H1 (cell line): ENCODE measurements at regions not wholly inside any gene's neighbourhood (a gene's known extent, or its start where the extent isn't known, plus 50 kb on each side); places are given as distances from the start of the nearest gene placed in this dataset.

Experiments
- CHD1 ChIP-seq: IDR thresholded peaks from 2 replicates; pipeline ENCODE4 v1.6.1; 2012; ENCODE audit warnings: low read depth, low read length, improper control_type of control experiment
- CHD2 ChIP-seq: IDR thresholded peaks from 2 replicates; pipeline ENCODE4 v1.6.1; 2012; ENCODE audit warnings: low read length, improper control_type of control experiment
- GABPA ChIP-seq: IDR thresholded peaks from 2 replicates; pipeline ENCODE4 v1.6.1; 2011; ENCODE audit warnings: mild to moderate bottlenecking, low read length, moderate library complexity, borderline replicate concordance; ENCODE audit not compliant: insufficient read depth
- NANOG ChIP-seq: IDR thresholded peaks from 2 replicates; pipeline ENCODE4 v1.6.1; 2011; ENCODE audit warnings: low read length, low read depth, mild to moderate bottlenecking, inconsistent platforms; ENCODE audit not compliant: insufficient read depth, poor library complexity, severe bottlenecking
- POU5F1 ChIP-seq: IDR thresholded peaks from 2 replicates; pipeline ENCODE4 v1.6.1; 2011; ENCODE audit warnings: low read depth, mild to moderate bottlenecking, low read length, moderate library complexity
- RXRA ChIP-seq: IDR thresholded peaks from 2 replicates; pipeline ENCODE4 v1.6.1; 2011; ENCODE audit warnings: low read depth, mild to moderate bottlenecking, low read length, moderate library complexity; ENCODE audit not compliant: insufficient read depth
- SIRT6 ChIP-seq: IDR thresholded peaks from one replicate; pipeline ENCODE4 v1.7.1; 2012; ENCODE audit warnings: low read length, inconsistent platforms
- SRF ChIP-seq: IDR thresholded peaks from 2 replicates; pipeline ENCODE4 v1.6.1; 2011; ENCODE audit warnings: mild to moderate bottlenecking, low read depth, low read length, moderate library complexity
- ZNF274 ChIP-seq: IDR thresholded peaks from 2 replicates; pipeline ENCODE4 v1.7.0; 2012; ENCODE audit warnings: low read length, borderline replicate concordance; ENCODE audit errors: extremely low read depth
- TF ChIP-seq, protein P1 (sequence below): fragments of 300-600 bp; sonication (generic); IDR thresholded peaks from 2 replicates; pipeline ENCODE4 v1.7.1; 2012; ENCODE audit warnings: low read length, moderate library complexity, mild to moderate bottlenecking, inconsistent platforms; ENCODE audit not compliant: insufficient replicate concordance
- TF ChIP-seq, protein P2 (sequence below): IDR thresholded peaks from 2 replicates; pipeline ENCODE4 v1.6.1; 2012; ENCODE audit warnings: inconsistent platforms

DNA sequence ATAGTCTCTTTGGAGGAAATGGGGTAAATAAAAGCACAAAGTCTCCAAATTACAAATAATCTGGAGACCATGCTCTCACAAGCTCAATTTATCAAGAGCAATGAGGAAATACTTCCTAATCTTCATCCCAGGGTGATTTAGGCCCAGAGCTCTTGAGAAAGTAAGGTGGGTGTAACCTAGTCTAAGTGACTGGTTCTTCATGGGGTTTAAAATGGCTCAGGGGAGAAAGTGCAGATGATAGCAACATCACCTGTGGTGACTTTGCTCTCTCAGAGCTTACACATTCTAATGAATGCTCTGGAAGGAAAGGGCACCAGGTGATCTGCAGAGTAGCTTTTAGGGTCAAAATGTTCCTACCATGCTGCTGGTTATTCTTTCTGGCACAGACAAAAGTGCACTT is 118.4 kb upstream of the TP63 start (continued):
- TF ChIP-seq SIRT6 = no peak
- no peak for TF ChIP-seq NANOG
- TF ChIP-seq ZNF274 = no peak
- TF ChIP-seq POU5F1 = no peak
- no peak for TF ChIP-seq SRF
- TF ChIP-seq, protein P1, sequence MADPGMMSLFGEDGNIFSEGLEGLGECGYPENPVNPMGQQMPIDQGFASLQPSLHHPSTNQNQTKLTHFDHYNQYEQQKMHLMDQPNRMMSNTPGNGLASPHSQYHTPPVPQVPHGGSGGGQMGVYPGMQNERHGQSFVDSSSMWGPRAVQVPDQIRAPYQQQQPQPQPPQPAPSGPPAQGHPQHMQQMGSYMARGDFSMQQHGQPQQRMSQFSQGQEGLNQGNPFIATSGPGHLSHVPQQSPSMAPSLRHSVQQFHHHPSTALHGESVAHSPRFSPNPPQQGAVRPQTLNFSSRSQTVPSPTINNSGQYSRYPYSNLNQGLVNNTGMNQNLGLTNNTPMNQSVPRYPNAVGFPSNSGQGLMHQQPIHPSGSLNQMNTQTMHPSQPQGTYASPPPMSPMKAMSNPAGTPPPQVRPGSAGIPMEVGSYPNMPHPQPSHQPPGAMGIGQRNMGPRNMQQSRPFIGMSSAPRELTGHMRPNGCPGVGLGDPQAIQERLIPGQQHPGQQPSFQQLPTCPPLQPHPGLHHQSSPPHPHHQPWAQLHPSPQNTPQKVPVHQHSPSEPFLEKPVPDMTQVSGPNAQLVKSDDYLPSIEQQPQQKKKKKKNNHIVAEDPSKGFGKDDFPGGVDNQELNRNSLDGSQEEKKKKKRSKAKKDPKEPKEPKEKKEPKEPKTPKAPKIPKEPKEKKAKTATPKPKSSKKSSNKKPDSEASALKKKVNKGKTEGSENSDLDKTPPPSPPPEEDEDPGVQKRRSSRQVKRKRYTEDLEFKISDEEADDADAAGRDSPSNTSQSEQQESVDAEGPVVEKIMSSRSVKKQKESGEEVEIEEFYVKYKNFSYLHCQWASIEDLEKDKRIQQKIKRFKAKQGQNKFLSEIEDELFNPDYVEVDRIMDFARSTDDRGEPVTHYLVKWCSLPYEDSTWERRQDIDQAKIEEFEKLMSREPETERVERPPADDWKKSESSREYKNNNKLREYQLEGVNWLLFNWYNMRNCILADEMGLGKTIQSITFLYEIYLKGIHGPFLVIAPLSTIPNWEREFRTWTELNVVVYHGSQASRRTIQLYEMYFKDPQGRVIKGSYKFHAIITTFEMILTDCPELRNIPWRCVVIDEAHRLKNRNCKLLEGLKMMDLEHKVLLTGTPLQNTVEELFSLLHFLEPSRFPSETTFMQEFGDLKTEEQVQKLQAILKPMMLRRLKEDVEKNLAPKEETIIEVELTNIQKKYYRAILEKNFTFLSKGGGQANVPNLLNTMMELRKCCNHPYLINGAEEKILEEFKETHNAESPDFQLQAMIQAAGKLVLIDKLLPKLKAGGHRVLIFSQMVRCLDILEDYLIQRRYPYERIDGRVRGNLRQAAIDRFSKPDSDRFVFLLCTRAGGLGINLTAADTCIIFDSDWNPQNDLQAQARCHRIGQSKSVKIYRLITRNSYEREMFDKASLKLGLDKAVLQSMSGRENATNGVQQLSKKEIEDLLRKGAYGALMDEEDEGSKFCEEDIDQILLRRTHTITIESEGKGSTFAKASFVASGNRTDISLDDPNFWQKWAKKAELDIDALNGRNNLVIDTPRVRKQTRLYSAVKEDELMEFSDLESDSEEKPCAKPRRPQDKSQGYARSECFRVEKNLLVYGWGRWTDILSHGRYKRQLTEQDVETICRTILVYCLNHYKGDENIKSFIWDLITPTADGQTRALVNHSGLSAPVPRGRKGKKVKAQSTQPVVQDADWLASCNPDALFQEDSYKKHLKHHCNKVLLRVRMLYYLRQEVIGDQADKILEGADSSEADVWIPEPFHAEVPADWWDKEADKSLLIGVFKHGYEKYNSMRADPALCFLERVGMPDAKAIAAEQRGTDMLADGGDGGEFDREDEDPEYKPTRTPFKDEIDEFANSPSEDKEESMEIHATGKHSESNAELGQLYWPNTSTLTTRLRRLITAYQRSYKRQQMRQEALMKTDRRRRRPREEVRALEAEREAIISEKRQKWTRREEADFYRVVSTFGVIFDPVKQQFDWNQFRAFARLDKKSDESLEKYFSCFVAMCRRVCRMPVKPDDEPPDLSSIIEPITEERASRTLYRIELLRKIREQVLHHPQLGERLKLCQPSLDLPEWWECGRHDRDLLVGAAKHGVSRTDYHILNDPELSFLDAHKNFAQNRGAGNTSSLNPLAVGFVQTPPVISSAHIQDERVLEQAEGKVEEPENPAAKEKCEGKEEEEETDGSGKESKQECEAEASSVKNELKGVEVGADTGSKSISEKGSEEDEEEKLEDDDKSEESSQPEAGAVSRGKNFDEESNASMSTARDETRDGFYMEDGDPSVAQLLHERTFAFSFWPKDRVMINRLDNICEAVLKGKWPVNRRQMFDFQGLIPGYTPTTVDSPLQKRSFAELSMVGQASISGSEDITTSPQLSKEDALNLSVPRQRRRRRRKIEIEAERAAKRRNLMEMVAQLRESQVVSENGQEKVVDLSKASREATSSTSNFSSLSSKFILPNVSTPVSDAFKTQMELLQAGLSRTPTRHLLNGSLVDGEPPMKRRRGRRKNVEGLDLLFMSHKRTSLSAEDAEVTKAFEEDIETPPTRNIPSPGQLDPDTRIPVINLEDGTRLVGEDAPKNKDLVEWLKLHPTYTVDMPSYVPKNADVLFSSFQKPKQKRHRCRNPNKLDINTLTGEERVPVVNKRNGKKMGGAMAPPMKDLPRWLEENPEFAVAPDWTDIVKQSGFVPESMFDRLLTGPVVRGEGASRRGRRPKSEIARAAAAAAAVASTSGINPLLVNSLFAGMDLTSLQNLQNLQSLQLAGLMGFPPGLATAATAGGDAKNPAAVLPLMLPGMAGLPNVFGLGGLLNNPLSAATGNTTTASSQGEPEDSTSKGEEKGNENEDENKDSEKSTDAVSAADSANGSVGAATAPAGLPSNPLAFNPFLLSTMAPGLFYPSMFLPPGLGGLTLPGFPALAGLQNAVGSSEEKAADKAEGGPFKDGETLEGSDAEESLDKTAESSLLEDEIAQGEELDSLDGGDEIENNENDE = no peak
- TF ChIP-seq RXRA = no peak
- TF ChIP-seq CHD2 = no peak
- TF ChIP-seq GABPA = no peak
- TF ChIP-seq, protein P2, sequence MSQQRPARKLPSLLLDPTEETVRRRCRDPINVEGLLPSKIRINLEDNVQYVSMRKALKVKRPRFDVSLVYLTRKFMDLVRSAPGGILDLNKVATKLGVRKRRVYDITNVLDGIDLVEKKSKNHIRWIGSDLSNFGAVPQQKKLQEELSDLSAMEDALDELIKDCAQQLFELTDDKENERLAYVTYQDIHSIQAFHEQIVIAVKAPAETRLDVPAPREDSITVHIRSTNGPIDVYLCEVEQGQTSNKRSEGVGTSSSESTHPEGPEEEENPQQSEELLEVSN = no peak
- no peak for TF ChIP-seq CHD1
